K562 (cell line): ENCODE measurements at regions not wholly inside any gene's neighbourhood (a gene's known extent, or its start where the extent isn't known, plus 50 kb on each side); places are given as distances from the start of the nearest gene placed in this dataset.

ENCODE experiments used
- CEBPG ChIP-seq, 3 experiments: fragments of 200-800 bp in 1 of 3; sonication (Bioruptor generic) in 1 of 3; sonication (generic) in 1 of 3; formaldehyde crosslinking in 1 of 3; IDR thresholded peaks in 2 of 3; conservative IDR thresholded peaks in 1 of 3; 2 replicates each; pipeline versions ENCODE4 v1.6.1 to v1.8.0; 2016 to 2022; ENCODE audit warnings: missing compliant biosample characterization in 2 of 3, missing genetic modification characterization in 2 of 3, mild to moderate bottlenecking in 1 of 3, missing genetic modification reagents in 1 of 3
- MGA ChIP-seq: fragments of 450-650 bp; IDR thresholded peaks from 2 replicates; pipeline ENCODE4 v1.6.1; 2016; ENCODE audit warnings: mild to moderate bottlenecking, moderate library complexity
- NELFE ChIP-seq: IDR thresholded peaks from 2 replicates; pipeline ENCODE4 v1.6.1; 2011; ENCODE audit warnings: mild to moderate bottlenecking; ENCODE audit not compliant: insufficient read depth, insufficient read length
- NR2C1 ChIP-seq, 2 experiments: fragments of 450-650 bp; IDR thresholded peaks; 2 replicates each; pipeline ENCODE4 v1.6.1; 2017; ENCODE audit warnings: mild to moderate bottlenecking in 2 of 2, antibody characterized with exemption in 1 of 2, inconsistent platforms in 1 of 2, missing compliant biosample characterization in 1 of 2, missing genetic modification characterization in 1 of 2
- PATZ1 ChIP-seq: fragments of 250-450 bp; sonication (Bioruptor Pico); IDR thresholded peaks from 2 replicates; pipeline ENCODE4 v1.5.0; 2020; ENCODE audit warnings: mild to moderate bottlenecking, borderline replicate concordance
- RAD21 ChIP-seq, 2 experiments: fragments of 250-450 bp in 1 of 2; fragments of 450-650 bp in 1 of 2; sonication (Bioruptor Pico) in 1 of 2; formaldehyde crosslinking in 1 of 2; IDR thresholded peaks in 1 of 2; conservative IDR thresholded peaks in 1 of 2; 2 replicates each; pipeline versions ENCODE4 v1.4.0 to v1.8.0; 2020 to 2022; ENCODE audit warnings: mild to moderate bottlenecking in 2 of 2, moderate library complexity in 1 of 2
- SMC3 ChIP-seq: conservative IDR thresholded peaks from 2 replicates; pipeline ENCODE4 v1.6.1; 2011; ENCODE audit warnings: low read depth, low read length, improper control_type of control experiment; ENCODE audit not compliant: insufficient read depth

GRCh38 chr7:52017802-52018679 lies 701.4 kb upstream of the COBL start (continued):
- TF ChIP-seq MGA (no peak), NR2C1 (IDR thresholded peaks at IDR 0.05) (no peak), NR2C1 (tag; IDR thresholded peaks at IDR 0.05) (0 out of 2 replicates have a peak, but pooled peaks have one; percentile 18), RAD21 (CRISPR knock-in tag; conservative IDR thresholded peaks at IDR 0.05 in 1 of 2, IDR thresholded peaks at IDR 0.05 in 1 of 2) (peak in 1 of 2 experiments; percentile 35; a peak in 1 of 4 replicates), CEBPG (CRISPR knock-in tag; IDR thresholded peaks at IDR 0.05) (peak; percentile 56), CEBPG (tag; conservative IDR thresholded peaks at IDR 0.05 in 1 of 2, IDR thresholded peaks at IDR 0.05 in 1 of 2) (peak; percentile 75 to 77), PATZ1 (CRISPR knock-in tag) (no peak), NELFE (no peak), SMC3 (0 out of 2 replicates have a peak, but pooled peaks have one; percentile 18)
